Aorta (tissue), 5 donors: ENCODE measurements at regions not wholly inside any gene's neighbourhood (a gene's known extent, or its start where the extent isn't known, plus 50 kb on each side); places are given as distances from the start of the nearest gene placed in this dataset.
A peak's percentile ranks its signal among the peaks of the same experiment; 100 is the strongest.

Experiments used
- ATAC-seq: fragments of 200-7000 bp; cut with Tn5 transposase; one replicate; pipeline ENCODE4 v1.9.1; 2022; ENCODE audit warnings: moderate library complexity; ENCODE audit not compliant: low FRiP score
- DNase-seq, 2 donors: peaks; one replicate each; pipeline ENCODE4 v3.0.0-alpha.2; 2020
- H3K27ac ChIP-seq, 2 donors: one replicate each; pipeline ENCODE4 v1.5.1; 2013; ENCODE audit warnings: low read length in 2 of 2, mild to moderate bottlenecking in 2 of 2, moderate library complexity in 2 of 2, control low read depth in 1 of 2, inconsistent platforms in 1 of 2, low read depth in 1 of 2
- H3K27me3 ChIP-seq, 2 donors: one replicate each; pipeline ENCODE4 v1.6.1; 2013; ENCODE audit warnings: control low read depth in 1 of 2, low read length in 1 of 2, mild to moderate bottlenecking in 1 of 2, moderate library complexity in 1 of 2; ENCODE audit not compliant: insufficient read depth in 2 of 2, control insufficient read depth in 1 of 2
- H3K36me3 ChIP-seq, 2 donors: one replicate each; pipeline ENCODE4 v1.6.1; 2013; ENCODE audit warnings: control low read depth in 1 of 2, low read length in 1 of 2, mild to moderate bottlenecking in 1 of 2; ENCODE audit not compliant: insufficient read depth in 2 of 2, control insufficient read depth in 1 of 2
- H3K4me1 ChIP-seq, 2 donors: one replicate each; pipeline ENCODE4 v1.6.1; 2013; ENCODE audit warnings: low read length in 2 of 2, control low read depth in 1 of 2, mild to moderate bottlenecking in 1 of 2, moderate library complexity in 1 of 2; ENCODE audit not compliant: insufficient read depth in 2 of 2, control insufficient read depth in 1 of 2
- H3K4me3 ChIP-seq, 2 donors: one replicate each; pipeline ENCODE4 v1.5.1; 2013; ENCODE audit warnings: low read length in 2 of 2, control low read depth in 1 of 2, mild to moderate bottlenecking in 1 of 2
- H3K9me3 ChIP-seq: one replicate; pipeline ENCODE4 v1.6.1; 2013; ENCODE audit warnings: mild to moderate bottlenecking, low read length; ENCODE audit not compliant: control insufficient read depth
- WGBS, 2 donors: extraction: QIAGEN DNeasy Blood & Tissue Kit; methylation state at CpG; one replicate each; pipeline ENCODE4 v1.1.7; 2013; 5-methylcytosine and 5-hydroxymethylcytosine counted together
- intact Hi-C, 2 donors: fragments of 100-400 bp; cut with DNase I; formaldehyde crosslinking; loops; one replicate each; pipeline versions ENCODE4 v1.14.2 to v1.15.0; 2022
- donor health status: healthy with polysubstance abuse.
- donor health status: Bipolar disorder and iron deficiency.
- donor health status: DM: no; HTN: no; CAD: no.
- donor health status: DM: no; HTN: no; CAD: no.
- donor health status: DM: yes; HTN: yes; CAD: no.

DNA sequence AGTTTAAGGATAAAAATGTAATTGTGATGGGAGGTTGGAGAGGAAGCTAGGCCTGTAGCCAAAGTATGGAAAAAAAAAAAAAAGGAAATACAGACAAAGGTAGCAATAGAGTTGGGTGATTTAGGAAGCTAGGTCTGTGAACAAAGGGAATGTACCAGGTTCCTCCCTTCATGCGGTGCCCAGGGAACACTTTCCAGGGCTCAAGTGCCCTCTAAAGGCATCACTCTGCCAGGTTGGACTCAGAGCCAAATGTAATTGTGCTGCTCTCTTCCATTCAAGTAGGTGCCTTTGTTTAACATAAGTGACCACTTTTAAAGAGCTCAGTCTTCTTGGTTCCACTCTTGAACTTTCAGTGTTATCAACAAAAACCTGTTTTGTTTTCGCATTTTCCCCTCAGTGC, 159.7 kb upstream of the AHI1 start:
- no peaks in the 10 kb centered on the region for H3K36me3 ChIP-seq
- DNase-seq, result no peak
- 92 to 95% methylated on average over 2 of the region's 2 CpGs for WGBS, 2 donors
- no peak for ATAC-seq
- H3K9me3 ChIP-seq, result no peaks in the 10 kb centered on the region
- no peak overlapping the region for H3K27ac ChIP-seq
- intact Hi-C loops, result no loop called here
- no peaks in the 10 kb centered on the region for H3K27me3 ChIP-seq
- H3K4me3 ChIP-seq, result no peak overlapping the region
- no peaks in the 10 kb centered on the region for H3K4me1 ChIP-seq

DNA sequence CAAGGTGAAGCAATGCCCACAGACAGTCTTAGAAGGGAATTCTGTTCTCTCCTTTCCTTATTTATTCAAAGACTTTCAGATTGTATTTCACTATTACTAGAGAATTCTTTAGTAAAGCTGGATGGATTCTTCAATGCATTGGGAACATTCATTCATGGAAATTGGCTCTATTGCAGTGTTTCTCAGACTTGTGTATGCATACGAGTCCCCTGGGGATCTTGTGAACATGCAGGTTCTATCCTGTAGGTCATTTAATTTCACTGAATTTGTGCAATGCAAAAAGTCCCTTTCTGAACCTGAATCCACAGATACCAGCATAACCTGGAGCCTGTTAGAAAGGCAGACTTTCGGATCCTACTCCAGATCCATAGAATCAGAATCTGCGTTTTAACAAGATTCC, 160.9 kb upstream of the AHI1 start:
- WGBS, 2 donors, result 80 to 84% methylated on average over 3 of the region's 3 CpGs
- Histone ChIP-seq H3K36me3 (no peaks in the 10 kb centered on the region), H3K4me1 (no peaks in the 10 kb centered on the region), H3K9me3 (no peaks in the 10 kb centered on the region), H3K27me3 (no peaks in the 10 kb centered on the region), H3K4me3 (no peak overlapping the region), H3K27ac (no peak overlapping the region)
- intact Hi-C loops, result no loop called here
- DNase-seq (no peak), ATAC-seq (no peak)

DNA sequence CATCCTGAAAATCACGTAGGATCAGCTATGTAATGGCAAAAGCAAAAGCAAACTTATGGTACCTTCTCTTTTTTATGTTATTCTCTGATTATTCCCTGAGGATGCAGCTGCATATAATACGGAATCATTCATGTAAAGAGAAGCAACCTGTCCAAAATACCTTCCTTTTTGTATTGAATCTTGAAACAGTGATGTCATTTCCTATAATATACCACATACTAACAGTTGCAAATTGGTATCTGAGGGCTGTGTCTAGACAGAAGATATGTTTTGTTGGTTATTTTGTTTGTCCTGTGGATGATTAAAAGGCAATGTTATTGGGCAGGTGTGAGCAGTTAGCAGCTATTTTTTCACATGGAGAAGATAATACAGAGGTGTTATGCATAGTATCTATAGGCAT, 161.4 kb upstream of the AHI1 start:
- Histone ChIP-seq H3K4me1 (no peaks in the 10 kb centered on the region), H3K27ac (no peak overlapping the region), H3K36me3 (no peaks in the 10 kb centered on the region), H3K27me3 (no peaks in the 10 kb centered on the region), H3K9me3 (no peaks in the 10 kb centered on the region), H3K4me3 (no peak overlapping the region)
- ATAC-seq (no peak), DNase-seq (no peak)
- WGBS, 2 donors, result 81 to 82% methylated on average over 2 of the region's 2 CpGs
- intact Hi-C loops, result no loop called here

DNA sequence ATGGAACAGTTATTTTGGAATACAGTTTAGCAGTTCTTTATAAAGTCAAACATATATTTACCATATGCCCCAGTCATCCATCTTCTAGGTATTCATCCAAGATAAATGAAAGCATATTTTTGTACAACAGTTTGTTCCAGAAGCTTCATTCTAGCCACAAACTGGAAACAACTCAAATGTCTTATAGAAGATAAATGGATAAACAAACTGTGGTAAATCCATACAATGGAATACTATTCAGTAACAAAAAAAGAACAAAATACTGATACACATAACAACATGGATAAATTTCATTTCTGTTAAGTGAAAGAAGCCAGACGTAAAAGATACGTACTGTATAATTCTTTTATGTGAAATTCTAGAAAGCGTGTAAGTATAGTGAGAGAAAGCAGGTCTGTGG, 167.0 kb upstream of the AHI1 start:
- intact Hi-C loops, result no loop called here
- peaks cover 0 to 1% of the 10 kb centered on the region in 2 donors for H3K27me3 ChIP-seq
- no peaks in the 10 kb centered on the region for H3K36me3 ChIP-seq
- H3K27ac ChIP-seq, result no peak overlapping the region
- H3K9me3 ChIP-seq, result no peaks in the 10 kb centered on the region
- WGBS, 2 donors, result 96 to 98% methylated on average over 3 of the region's 3 CpGs
- no peak overlapping the region for H3K4me3 ChIP-seq
- no peak for ATAC-seq
- DNase-seq, result no peak
- no peaks in the 10 kb centered on the region for H3K4me1 ChIP-seq

DNA sequence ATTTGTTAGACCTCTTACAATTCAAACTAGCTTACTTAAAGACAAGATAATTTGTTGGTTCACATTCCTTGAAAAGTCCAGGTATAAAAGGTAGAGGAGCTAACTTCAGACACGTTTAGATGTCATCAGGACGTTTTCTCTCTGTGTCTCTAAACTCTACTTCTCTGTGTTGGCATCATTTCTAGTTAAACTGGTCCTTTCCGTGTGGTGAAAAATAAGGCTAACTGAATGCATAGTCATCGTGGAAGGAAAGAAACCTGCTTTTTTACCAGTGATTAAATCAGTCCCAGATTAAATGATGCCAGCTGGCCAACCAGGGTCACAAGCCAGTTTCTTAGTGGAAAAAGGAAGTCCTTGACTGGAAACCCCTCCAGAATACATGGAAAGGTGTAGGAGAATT, 168.4 kb upstream of the AHI1 start:
- intact Hi-C loops, result no loop called here
- no peaks in the 10 kb centered on the region for H3K36me3 ChIP-seq

DNA sequence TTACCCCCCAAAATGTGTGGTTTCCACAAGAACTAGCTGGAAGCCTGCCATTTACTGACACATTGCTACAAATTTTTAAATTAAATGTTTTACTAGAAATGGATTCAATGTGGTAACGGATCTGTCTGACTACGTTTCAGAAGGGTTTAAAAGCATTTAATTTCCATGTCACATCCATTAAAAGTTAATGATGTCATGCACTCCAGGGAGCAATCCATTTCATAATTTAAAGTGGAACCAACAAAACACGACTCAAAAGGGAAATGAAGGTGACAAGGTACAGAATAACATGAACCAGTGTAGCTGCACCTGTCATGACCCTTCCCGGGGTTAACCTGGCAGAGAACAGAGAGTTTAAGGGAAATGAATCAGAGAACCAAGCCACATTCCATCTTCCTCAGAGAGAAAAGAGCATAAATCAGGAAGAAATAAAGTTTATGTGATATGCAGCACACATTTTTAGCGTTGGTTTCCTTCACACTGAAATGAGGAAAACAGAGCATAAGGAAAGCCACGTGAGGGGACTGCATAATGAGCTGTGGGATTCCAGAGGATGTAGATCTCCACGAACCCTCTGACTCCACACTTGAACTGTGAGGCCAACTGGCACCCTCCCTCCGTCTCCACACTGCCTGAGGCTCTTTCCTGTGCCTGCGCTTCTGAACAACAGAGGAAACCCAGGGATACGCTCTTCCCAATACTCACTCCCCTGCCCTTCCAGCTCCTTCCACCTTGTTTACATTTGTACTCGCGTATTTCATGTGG, 170.3 kb upstream of the AHI1 start:
- Histone ChIP-seq H3K4me1 (no peaks in the 10 kb centered on the region), H3K27me3 (peaks cover 0 to 1% of the 10 kb centered on the region in 2 donors), H3K36me3 (no peaks in the 10 kb centered on the region), H3K9me3 (peaks cover 3% of the 10 kb centered on the region), H3K27ac (no peak overlapping the region), H3K4me3 (no peak overlapping the region)
- ATAC-seq (peak; percentile 54), DNase-seq (no peak)
- 4 to 12% methylated on average over 12 of the region's 12 CpGs for WGBS, 2 donors
- intact Hi-C loops, result no loop called here

More for the DNA sequence above, 168.4 kb upstream of the AHI1 start:
- WGBS, 2 donors, result 32 to 38% methylated on average over 4 of the region's 4 CpGs
- DNase-seq (no peak), ATAC-seq (no peak)
- Histone ChIP-seq H3K27me3 (peaks cover 0 to 1% of the 10 kb centered on the region in 2 donors), H3K4me3 (no peak overlapping the region), H3K9me3 (no peaks in the 10 kb centered on the region), H3K27ac (no peak overlapping the region), H3K4me1 (no peaks in the 10 kb centered on the region)

DNA sequence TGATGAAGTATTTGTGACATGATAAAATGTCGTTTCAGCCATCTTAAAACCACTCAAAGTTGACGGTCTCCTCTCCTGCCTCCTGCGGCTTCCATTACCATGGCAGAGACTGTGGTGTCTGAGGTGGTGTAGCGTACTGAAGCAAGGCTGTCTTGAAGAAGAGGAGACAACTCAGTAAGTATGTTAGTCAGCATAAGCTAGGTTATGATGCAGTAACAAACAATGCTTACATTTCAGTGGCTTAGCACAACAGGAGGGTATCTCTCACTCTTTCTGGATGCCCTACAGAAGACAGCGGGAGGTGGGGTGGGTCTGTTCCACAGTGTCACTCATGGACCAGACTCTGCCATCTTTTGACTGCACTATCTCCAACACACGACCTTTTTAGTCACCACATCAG, 174.7 kb upstream of the AHI1 start:
- Histone ChIP-seq H3K9me3 (peaks cover 3% of the 10 kb centered on the region), H3K27ac (no peak overlapping the region), H3K36me3 (no peaks in the 10 kb centered on the region), H3K4me1 (no peaks in the 10 kb centered on the region), H3K27me3 (peaks cover 0 to 1% of the 10 kb centered on the region in 2 donors), H3K4me3 (no peak overlapping the region)
- intact Hi-C loops, result no loop called here
- ATAC-seq (no peak), DNase-seq (no peak)
- 93% methylated on average over 6 of the region's 6 CpGs for WGBS, 2 donors

DNA sequence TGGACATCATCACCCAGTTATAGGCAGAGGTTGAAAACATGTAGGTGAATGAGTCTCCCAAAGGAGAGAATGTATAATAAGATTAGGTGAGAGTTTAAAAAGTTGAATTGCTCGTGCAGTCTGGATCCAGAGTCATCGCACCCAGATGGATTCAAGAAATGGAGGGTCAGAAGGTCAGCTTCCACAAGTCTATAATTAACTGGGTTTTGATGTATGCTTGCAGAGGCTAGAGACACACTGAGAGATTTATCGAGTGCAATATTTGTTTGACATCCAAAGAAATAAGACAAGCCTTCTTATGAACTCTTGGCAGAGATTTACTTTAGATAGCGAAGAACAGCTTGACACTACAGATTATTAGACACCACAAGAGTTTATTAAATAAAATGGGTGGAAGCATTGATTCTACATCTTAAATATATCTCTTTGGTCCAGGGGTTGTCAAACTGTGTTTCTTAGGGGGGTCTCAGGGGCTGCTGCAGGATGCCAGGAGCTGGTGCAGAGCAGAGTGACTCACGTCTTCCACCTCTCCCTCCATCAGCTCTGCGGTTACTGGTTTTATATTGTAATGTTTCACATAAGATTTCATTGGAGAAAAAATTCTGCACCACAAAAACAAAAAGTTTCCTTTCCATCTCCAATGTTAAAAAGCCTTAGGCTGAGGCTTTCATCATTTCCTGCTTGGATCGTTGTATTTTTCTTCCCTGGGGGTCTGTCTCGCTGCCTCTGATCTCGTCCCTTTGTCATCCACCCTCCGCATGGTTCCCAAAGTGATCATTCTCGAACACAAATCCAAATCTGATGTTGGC, 176.2 kb upstream of the AHI1 start:
- intact Hi-C loops, result no loop called here
- no peak for ATAC-seq

DNA sequence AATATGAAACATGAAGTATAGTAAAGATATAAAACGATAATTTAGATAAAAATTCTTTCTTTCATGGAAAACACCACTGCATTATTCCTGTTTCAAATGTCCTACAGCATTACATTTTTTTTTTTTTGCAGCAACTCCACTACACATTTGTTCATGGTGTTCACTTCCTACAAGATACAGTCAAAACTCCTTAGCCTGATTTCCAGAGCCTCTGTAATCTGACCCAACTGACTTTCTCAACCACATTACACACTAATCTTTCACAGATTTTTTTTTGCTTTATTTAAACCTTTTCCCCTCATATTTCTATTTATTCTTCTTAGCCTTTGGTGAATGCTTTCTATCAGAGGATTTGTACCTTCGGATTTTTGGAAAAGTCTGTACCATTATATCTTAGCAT, 176.5 kb upstream of the PDE7B start:
- Histone ChIP-seq H3K27me3 (no peaks in the 10 kb centered on the region), H3K9me3 (peaks cover 3% of the 10 kb centered on the region), H3K36me3 (no peaks in the 10 kb centered on the region), H3K27ac (no peak overlapping the region), H3K4me3 (no peak overlapping the region), H3K4me1 (no peaks in the 10 kb centered on the region)
- ATAC-seq (no peak), DNase-seq (no peak)
- WGBS, 2 donors, result 60 to 61% methylated on average over 2 of the region's 2 CpGs
- intact Hi-C loops, result no loop called here

More for the DNA sequence above, 176.2 kb upstream of the AHI1 start:
- Histone ChIP-seq H3K4me3 (no peak overlapping the region), H3K36me3 (no peaks in the 10 kb centered on the region), H3K9me3 (peaks cover 3% of the 10 kb centered on the region), H3K27me3 (no peaks in the 10 kb centered on the region), H3K27ac (no peak overlapping the region), H3K4me1 (no peaks in the 10 kb centered on the region)
- no peak for DNase-seq
- WGBS, 2 donors, result 75 to 77% methylated on average over 11 of the region's 11 CpGs
